ENCODE measurements at regions not wholly inside any gene's neighbourhood (a gene's known extent, or its start where the extent isn't known, plus 50 kb on each side); places are given as distances from the start of the nearest gene placed in this dataset.
"Not testable (repeated sequence)": the region's sequence is repeated elsewhere in the genome, so short reads cannot be mapped to it uniquely, and the experiment has no call there.

GRCh38 chr13:26895808-26896466 lies 135.4 kb upstream of the GPR12 start:
- no peak for DNase-seq (ENCODE audit: low read depth)

- no peak for DNase-seq (ENCODE audit: low read depth)
These were observed 134.7 kb upstream of the GPR12 start for GRCh38 chr13:26895081-26895807.

GRCh38 chr13:26888632-26889031 lies 128.0 kb upstream of the GPR12 start:
- no peak for DNase-seq (ENCODE audit: low read depth)

GRCh38 chr13:26887594-26887993 lies 127.0 kb upstream of the GPR12 start:
- no peak for DNase-seq (ENCODE audit: low read depth)

GRCh38 chr13:26883613-26884257 lies 123.1 kb upstream of the GPR12 start:
- DNase-seq (ENCODE audit: low read depth) = no peak

- no peak for DNase-seq (ENCODE audit: low read depth)
These were observed 122.1 kb upstream of the GPR12 start for GRCh38 chr13:26882731-26883130.

- DNase-seq (ENCODE audit: low read depth) = no peak
These were observed 120.6 kb upstream of the GPR12 start for GRCh38 chr13:26881154-26881553.

GRCh38 chr13:26880735-26881134 lies 120.1 kb upstream of the GPR12 start:
- DNase-seq (ENCODE audit: low read depth) = no peak

GRCh38 chr13:26878438-26878837 lies 117.9 kb upstream of the GPR12 start:
- no peak for DNase-seq (ENCODE audit: low read depth)

- no peak for DNase-seq (ENCODE audit: low read depth)
These were observed 112.8 kb upstream of the GPR12 start for GRCh38 chr13:26873386-26873698.

- DNase-seq (ENCODE audit: low read depth) = peak; percentile 17
These were observed 112.2 kb upstream of the GPR12 start for GRCh38 chr13:26872525-26873385.

- no peak for DNase-seq (ENCODE audit: low read depth)
These were observed 107.0 kb upstream of the GPR12 start for GRCh38 chr13:26867451-26868091.

GRCh38 chr13:26864576-26864975 lies 104.0 kb upstream of the GPR12 start:
- no peak for DNase-seq (ENCODE audit: low read depth)

GRCh38 chr13:26861941-26862340 lies 101.4 kb upstream of the GPR12 start:
- DNase-seq (ENCODE audit: low read depth) = no peak

- no peak for DNase-seq (ENCODE audit: low read depth)
These were observed 95.3 kb upstream of the GPR12 start for GRCh38 chr13:26855921-26856320.

- no peak for DNase-seq (ENCODE audit: low read depth)
These were observed 94.5 kb upstream of the GPR12 start for GRCh38 chr13:26855071-26855470.

GRCh38 chr13:26853323-26853722 lies 92.7 kb upstream of the GPR12 start:
- no peak for DNase-seq (ENCODE audit: low read depth)

GRCh38 chr13:26847281-26847680 lies 86.7 kb upstream of the GPR12 start:
- no peak for DNase-seq (ENCODE audit: low read depth)

GRCh38 chr13:26845063-26845462 lies 84.5 kb upstream of the GPR12 start:
- not testable (repeated sequence) for DNase-seq (ENCODE audit: low read depth)

- DNase-seq (ENCODE audit: low read depth) = no peak
These were observed 79.1 kb upstream of the GPR12 start for GRCh38 chr13:26839682-26840081.

GRCh38 chr13:26838821-26839220 lies 78.2 kb upstream of the GPR12 start:
- no peak for DNase-seq (ENCODE audit: low read depth)

- no peak for DNase-seq (ENCODE audit: low read depth)
These were observed 77.4 kb upstream of the GPR12 start for GRCh38 chr13:26837997-26838396.
